Right lobe of liver (tissue), 4 donors: ENCODE measurements at regions not wholly inside any gene's neighbourhood (a gene's known extent, or its start where the extent isn't known, plus 50 kb on each side); places are given as distances from the start of the nearest gene placed in this dataset.

Experiments
- POLR2A ChIP-seq: fragments of 450-650 bp; IDR thresholded peaks from one replicate; pipeline ENCODE4 v1.6.1; 2017; ENCODE audit warnings: antibody characterized with exemption, mild to moderate bottlenecking
- TF ChIP-seq, protein P1 (sequence below), 4 donors: fragments of 200-600 bp in 3 of 4; fragments of 450-650 bp in 1 of 4; IDR thresholded peaks; one replicate each; pipeline versions ENCODE4 v1.5.1 to v1.8.0; 2016 to 2022; ENCODE audit warnings: antibody characterized with exemption in 4 of 4, mild to moderate bottlenecking in 2 of 4
- donor health status: DM: no; HTN: no; CAD: no.
- donor health status: DM: no; HTN: no; CAD: no.
- donor health status: DM: no; HTN: yes; CAD: no.

DNA sequence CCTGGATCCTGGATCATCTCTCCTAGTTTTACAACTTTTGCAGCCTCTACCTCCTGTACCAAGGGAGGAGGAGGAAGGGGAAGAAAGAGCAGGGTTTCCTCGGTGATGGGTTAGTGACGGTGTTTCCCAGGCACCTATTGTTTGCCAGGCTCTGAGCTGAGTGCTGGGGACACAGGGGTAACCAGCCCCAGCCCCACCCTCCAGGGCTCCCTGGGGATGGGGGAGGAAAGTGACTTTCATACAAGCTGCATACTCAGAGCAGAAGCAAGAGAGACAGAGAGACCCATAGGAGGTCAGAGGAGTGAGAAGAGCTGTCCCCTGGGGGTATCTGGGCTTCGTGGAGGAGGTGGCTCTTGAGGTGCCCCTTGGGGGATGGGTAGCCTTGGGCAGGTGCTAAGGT lies 89.4 kb upstream of the THY1 start:
- TF ChIP-seq, protein P1, sequence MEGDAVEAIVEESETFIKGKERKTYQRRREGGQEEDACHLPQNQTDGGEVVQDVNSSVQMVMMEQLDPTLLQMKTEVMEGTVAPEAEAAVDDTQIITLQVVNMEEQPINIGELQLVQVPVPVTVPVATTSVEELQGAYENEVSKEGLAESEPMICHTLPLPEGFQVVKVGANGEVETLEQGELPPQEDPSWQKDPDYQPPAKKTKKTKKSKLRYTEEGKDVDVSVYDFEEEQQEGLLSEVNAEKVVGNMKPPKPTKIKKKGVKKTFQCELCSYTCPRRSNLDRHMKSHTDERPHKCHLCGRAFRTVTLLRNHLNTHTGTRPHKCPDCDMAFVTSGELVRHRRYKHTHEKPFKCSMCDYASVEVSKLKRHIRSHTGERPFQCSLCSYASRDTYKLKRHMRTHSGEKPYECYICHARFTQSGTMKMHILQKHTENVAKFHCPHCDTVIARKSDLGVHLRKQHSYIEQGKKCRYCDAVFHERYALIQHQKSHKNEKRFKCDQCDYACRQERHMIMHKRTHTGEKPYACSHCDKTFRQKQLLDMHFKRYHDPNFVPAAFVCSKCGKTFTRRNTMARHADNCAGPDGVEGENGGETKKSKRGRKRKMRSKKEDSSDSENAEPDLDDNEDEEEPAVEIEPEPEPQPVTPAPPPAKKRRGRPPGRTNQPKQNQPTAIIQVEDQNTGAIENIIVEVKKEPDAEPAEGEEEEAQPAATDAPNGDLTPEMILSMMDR (IDR thresholded peaks at IDR 0.05): no peak
- TF ChIP-seq POLR2A: no peak
